A549 (cell line): ENCODE measurements at regions not wholly inside any gene's neighbourhood (a gene's known extent, or its start where the extent isn't known, plus 50 kb on each side); places are given as distances from the start of the nearest gene placed in this dataset.
"Not testable (repeated sequence)": the region's sequence is repeated elsewhere in the genome, so short reads cannot be mapped to it uniquely, and the experiment has no call there.

Experiments used
- ATAC-seq, 2 experiments: fragments of 200-7000 bp in 1 of 2; fragments of >200 bp in 1 of 2; cut with Nextera tagmentation in 1 of 2; cut with Tn5 transposase in 1 of 2; 3 replicates each; pipeline versions ENCODE4 v1.8.0 to v1.9.1; 2018 to 2020; ENCODE audit warnings: mild to moderate bottlenecking in 1 of 2, moderate library complexity in 1 of 2
- CTCF ChIA-PET: fragments of 300-600 bp; sonication (Branson Sonifier 250); formaldehyde crosslinking; extraction: SDS; loops from one replicate; lab custom pipeline; 2021; ENCODE audit warnings: antibody characterized with exemption, inconsistent platforms; lab: Yijun Ruan, JAX
- POLR2A ChIA-PET: fragments of 350-600 bp; formaldehyde crosslinking; extraction: SDS; loops from one replicate; lab custom pipeline; 2021; ENCODE audit warnings: antibody characterized with exemption, inconsistent platforms; lab: Yijun Ruan, JAX
- DNase-seq, 2 experiments: peaks; one replicate each; pipeline versions ENCODE4 v3.0.0 to v3.0.0-alpha.2; 2011 to 2016; ENCODE audit warnings: low read depth in 1 of 2, low spot score in 1 of 2
- FAIRE-seq: peaks from 2 replicates; lab custom pipeline; 2011; peaks lifted over from hg19 to GRCh38; lab: Jason Lieb, UNC
- H3K27ac ChIP-seq, 2 experiments: fragments of >200 bp; sonication (Bioruptor Twin); formaldehyde crosslinking; 3 replicates each; pipeline ENCODE4 v1.5.1; 2016 to 2017
- H3K4me1 ChIP-seq: fragments of >200 bp; sonication (Bioruptor Twin); formaldehyde crosslinking; 3 replicates; pipeline ENCODE4 v1.6.1; 2016
- H3K4me2 ChIP-seq: fragments of >200 bp; sonication (Bioruptor Twin); formaldehyde crosslinking; 3 replicates; pipeline ENCODE4 v1.6.1; 2016
- H3K4me3 ChIP-seq: fragments of >200 bp; sonication (Bioruptor Twin); formaldehyde crosslinking; 3 replicates; pipeline ENCODE4 v1.5.1; 2016
- H3K9me3 ChIP-seq: fragments of >200 bp; sonication (Bioruptor Twin); formaldehyde crosslinking; 3 replicates; pipeline ENCODE4 v1.6.1; 2016
- CBX2 ChIP-seq: fragments of 200-600 bp; sonication (generic); IDR thresholded peaks from 2 replicates; pipeline ENCODE4 v1.6.1; 2016; ENCODE audit warnings: low read depth, mild to moderate bottlenecking, borderline replicate concordance
- EHF ChIP-seq: fragments of 250-450 bp; sonication (Bioruptor Pico); IDR thresholded peaks from 2 replicates; pipeline ENCODE4 v1.5.0; 2020; ENCODE audit warnings: mild to moderate bottlenecking
- FOSL2 ChIP-seq, 2 experiments: fragments of 450-650 bp in 1 of 2; fragments of >200 bp in 1 of 2; sonication (Bioruptor Twin) in 1 of 2; formaldehyde crosslinking; IDR thresholded peaks; 2 replicates each; pipeline versions ENCODE4 v1.5.0 to v1.6.1; 2016 to 2020; ENCODE audit warnings: mild to moderate bottlenecking in 1 of 2, moderate library complexity in 1 of 2
- FOXS1 ChIP-seq: fragments of 250-450 bp; sonication (Bioruptor Pico); IDR thresholded peaks from 2 replicates; pipeline ENCODE4 v1.5.0; 2020; ENCODE audit warnings: mild to moderate bottlenecking, moderate library complexity
- HDAC2 ChIP-seq: fragments of 200-600 bp; sonication (generic); IDR thresholded peaks from 2 replicates; pipeline ENCODE4 v1.6.1; 2016
- HOXA7 ChIP-seq: fragments of 250-450 bp; sonication (Bioruptor Pico); IDR thresholded peaks from 2 replicates; pipeline ENCODE4 v1.5.0; 2020; ENCODE audit warnings: mild to moderate bottlenecking, moderate library complexity
- JUN ChIP-seq, 2 experiments: fragments of >200 bp; sonication (Bioruptor Twin); formaldehyde crosslinking; IDR thresholded peaks; 2 replicates in 1 of 2; 3 replicates in 1 of 2; pipeline ENCODE4 v1.6.1; 2016 to 2017
- MAFK ChIP-seq: fragments of 450-650 bp; IDR thresholded peaks from 2 replicates; pipeline ENCODE4 v1.6.1; 2014; ENCODE audit not compliant: partially characterized antibody
- MYC ChIP-seq: IDR thresholded peaks from 2 replicates; pipeline ENCODE4 v1.6.1; 2012; ENCODE audit warnings: mild to moderate bottlenecking, inconsistent platforms, low read length, improper control_type of control experiment, borderline replicate concordance
- NFE2L2 ChIP-seq: fragments of 150-350 bp; conservative IDR thresholded peaks from 2 replicates; pipeline ENCODE4 v1.6.1; 2014; ENCODE audit warnings: low read length
- RFX5 ChIP-seq: fragments of 450-650 bp; IDR thresholded peaks from 2 replicates; pipeline ENCODE4 v1.7.1; 2014; ENCODE audit warnings: antibody characterized with exemption, mild to moderate bottlenecking, moderate library complexity
- SMC3 ChIP-seq: fragments of >200 bp; sonication (Bioruptor Twin); formaldehyde crosslinking; IDR thresholded peaks from 3 replicates; pipeline ENCODE4 v1.6.1; 2018; ENCODE audit warnings: inconsistent platforms
- TP53 ChIP-seq: fragments of 250-450 bp; sonication (Bioruptor Pico); IDR thresholded peaks from 2 replicates; pipeline ENCODE4 v1.5.0; 2021; ENCODE audit warnings: mild to moderate bottlenecking, moderate library complexity
- ZSCAN20 ChIP-seq: fragments of 250-450 bp; sonication (Bioruptor Pico); IDR thresholded peaks from 2 replicates; pipeline ENCODE4 v1.8.0; 2022; ENCODE audit warnings: mild to moderate bottlenecking, moderate library complexity
- WGBS: methylation state at CpG from one replicate; pipeline ENCODE4 v1.1.6; 2017; ENCODE audit errors: missing lambda C conversion rate; 5-methylcytosine and 5-hydroxymethylcytosine counted together
- TF ChIP-seq, protein P1 (sequence below): fragments of 250-450 bp; sonication (Bioruptor Pico); IDR thresholded peaks from 2 replicates; pipeline ENCODE4 v1.5.0; 2020; ENCODE audit warnings: low read depth, mild to moderate bottlenecking, moderate library complexity
- TF ChIP-seq, protein P2 (sequence below): fragments of 250-450 bp; sonication (Bioruptor Pico); IDR thresholded peaks from 2 replicates; pipeline ENCODE4 v1.5.0; 2021; ENCODE audit warnings: mild to moderate bottlenecking, moderate library complexity, borderline replicate concordance

DNA sequence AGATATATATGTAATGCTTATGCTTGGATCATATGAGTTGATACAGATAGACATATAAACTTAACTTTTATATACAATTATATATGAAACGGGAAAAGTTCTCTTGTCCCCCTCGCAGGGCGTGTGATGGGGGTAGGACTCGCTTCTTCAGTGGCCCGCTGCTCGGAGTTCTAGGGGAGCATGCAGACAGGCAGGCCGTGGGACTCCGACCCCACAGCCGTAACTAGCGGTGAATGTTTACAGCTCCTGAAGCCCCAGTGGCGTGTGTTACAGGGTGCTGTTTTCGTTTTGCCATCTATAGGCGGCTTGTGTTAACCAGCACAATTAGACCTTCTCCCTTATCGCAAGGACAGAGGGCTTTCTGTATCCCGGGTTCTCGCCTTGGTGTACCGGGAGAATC, 1899.8 kb downstream of the PCDH9 start:
- DNase-seq: no peak
- ChIA-PET POLR2A (no interaction called here), CTCF (interaction anchor here (1.0 kb wide), 1 partner anchor 16 kb away, joined by 3 read pairs; no protein-coding TSS in a partner anchor)
- Histone ChIP-seq H3K4me3 (no peak overlapping the region), H3K9me3 (no peaks in the 10 kb centered on the region), H3K27ac (no peak overlapping the region), H3K4me1 (no peaks in the 10 kb centered on the region), H3K4me2 (no peak overlapping the region)
- no peak for ATAC-seq
- WGBS: 72% methylated on average over 17 of the region's 17 CpGs
- TF ChIP-seq SMC3 (no peak), TP53 (CRISPR knock-in tag) (no peak), FOSL2 (IDR thresholded peaks at IDR 0.05) (no peak), FOSL2 (CRISPR knock-in tag; IDR thresholded peaks at IDR 0.05) (no peak), CBX2 (no peak), JUN (IDR thresholded peaks at IDR 0.05) (no peak), MYC (no peak), RFX5 (no peak), MAFK (no peak), ZSCAN20 (CRISPR knock-in tag) (no peak)
- TF ChIP-seq, protein P1, sequence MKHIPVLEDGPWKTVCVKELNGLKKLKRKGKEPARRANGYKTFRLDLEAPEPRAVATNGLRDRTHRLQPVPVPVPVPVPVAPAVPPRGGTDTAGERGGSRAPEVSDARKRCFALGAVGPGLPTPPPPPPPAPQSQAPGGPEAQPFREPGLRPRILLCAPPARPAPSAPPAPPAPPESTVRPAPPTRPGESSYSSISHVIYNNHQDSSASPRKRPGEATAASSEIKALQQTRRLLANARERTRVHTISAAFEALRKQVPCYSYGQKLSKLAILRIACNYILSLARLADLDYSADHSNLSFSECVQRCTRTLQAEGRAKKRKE (CRISPR knock-in tag): no peak
- no peak for FAIRE-seq

DNA sequence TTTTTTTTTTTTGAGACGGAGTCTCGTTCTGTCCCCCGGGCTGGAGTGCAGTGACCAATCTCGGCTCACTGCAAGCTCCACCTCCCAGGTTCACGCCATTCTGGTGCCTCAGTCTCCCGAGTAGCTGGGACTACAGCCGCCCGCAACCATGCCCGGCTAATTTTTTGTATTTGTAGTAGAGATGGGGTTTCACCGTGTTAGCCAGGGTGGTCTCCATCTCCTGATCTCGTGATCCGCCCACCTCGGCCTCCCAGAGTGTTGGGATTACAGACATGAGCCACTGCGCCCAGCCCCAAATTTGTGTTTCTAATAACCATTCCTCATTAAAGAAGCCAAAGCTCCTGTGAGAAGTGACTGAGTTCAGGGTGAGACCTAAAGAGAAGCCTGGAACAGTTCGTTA, 1906.9 kb downstream of the PCDH9 start:
- H3K27ac ChIP-seq, CTCF ChIA-PET, POLR2A ChIA-PET, H3K4me3 ChIP-seq, H3K9me3 ChIP-seq, ATAC-seq, H3K4me2 ChIP-seq, H3K4me1 ChIP-seq, DNase-seq, FAIRE-seq: not testable (repeated sequence)
- WGBS: 65% methylated on average over 15 of the region's 15 CpGs

DNA sequence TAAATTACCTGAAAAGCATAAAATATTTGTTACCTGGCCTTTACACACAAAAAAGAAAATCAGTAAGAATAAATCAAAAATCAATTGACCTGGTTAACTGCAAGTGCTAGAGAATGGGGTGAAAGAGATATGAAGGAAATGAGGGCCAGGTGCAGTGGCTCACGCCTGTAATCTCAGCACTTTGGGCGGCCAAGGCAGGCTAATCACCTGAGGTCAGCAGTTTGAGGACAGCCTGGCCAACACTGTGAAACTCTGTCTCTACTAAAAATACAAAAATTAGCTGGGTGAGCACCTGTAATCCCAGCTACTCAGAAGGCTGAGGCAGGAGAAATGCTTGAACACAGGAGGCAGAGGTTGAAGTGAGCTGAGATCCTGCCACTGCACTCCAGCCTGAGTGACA, 1908.7 kb downstream of the PCDH9 start:
- CTCF ChIA-PET, FAIRE-seq, H3K4me1 ChIP-seq, H3K9me3 ChIP-seq, H3K27ac ChIP-seq, H3K4me2 ChIP-seq, POLR2A ChIA-PET, H3K4me3 ChIP-seq, DNase-seq, ATAC-seq: not testable (repeated sequence)
- 94% methylated on average over 2 of the region's 2 CpGs for WGBS

DNA sequence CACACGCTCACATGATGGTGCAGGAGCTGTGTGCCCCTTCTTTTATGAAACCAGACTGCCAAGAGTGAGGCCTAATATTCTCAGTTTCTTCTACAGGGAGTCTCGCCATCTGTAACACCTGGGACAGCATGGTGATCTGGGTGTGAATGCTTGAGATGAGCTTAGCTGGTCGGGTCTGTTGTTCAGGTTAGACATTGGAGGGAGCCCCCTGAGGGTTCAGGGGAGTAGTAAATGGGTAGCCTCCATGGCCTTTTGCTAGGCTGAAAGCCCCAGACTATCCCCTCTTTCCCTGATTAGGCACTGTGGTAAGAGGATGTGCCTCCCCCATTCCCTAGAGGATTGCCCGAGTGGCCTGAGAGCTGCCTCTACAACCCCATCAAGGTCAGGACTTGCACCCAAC, 1916.1 kb downstream of the PCDH9 start:
- 49% methylated on average over 3 of the region's 4 CpGs for WGBS
- CTCF ChIA-PET: interaction anchor here (1.0 kb wide), 1 partner anchor 17 kb away, joined by 3 read pairs; no protein-coding TSS in a partner anchor
- POLR2A ChIA-PET: no interaction called here
- FAIRE-seq (no peak), ATAC-seq (no peak), DNase-seq (no peak)
- no peak for TF ChIP-seq JUN (IDR thresholded peaks at IDR 0.05)
- TF ChIP-seq, protein P2, sequence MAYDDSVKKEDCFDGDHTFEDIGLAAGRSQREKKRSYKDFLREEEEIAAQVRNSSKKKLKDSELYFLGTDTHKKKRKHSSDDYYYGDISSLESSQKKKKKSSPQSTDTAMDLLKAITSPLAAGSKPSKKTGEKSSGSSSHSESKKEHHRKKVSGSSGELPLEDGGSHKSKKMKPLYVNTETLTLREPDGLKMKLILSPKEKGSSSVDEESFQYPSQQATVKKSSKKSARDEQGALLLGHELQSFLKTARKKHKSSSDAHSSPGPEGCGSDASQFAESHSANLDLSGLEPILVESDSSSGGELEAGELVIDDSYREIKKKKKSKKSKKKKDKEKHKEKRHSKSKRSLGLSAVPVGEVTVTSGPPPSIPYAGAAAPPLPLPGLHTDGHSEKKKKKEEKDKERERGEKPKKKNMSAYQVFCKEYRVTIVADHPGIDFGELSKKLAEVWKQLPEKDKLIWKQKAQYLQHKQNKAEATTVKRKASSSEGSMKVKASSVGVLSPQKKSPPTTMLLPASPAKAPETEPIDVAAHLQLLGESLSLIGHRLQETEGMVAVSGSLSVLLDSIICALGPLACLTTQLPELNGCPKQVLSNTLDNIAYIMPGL (CRISPR knock-in tag): no peak
- TF ChIP-seq EHF: no peak
- no peak for TF ChIP-seq FOXS1 (CRISPR knock-in tag)
- no peak for TF ChIP-seq HOXA7 (CRISPR knock-in tag)
- TF ChIP-seq HDAC2: no peak
- TF ChIP-seq FOSL2 (IDR thresholded peaks at IDR 0.05): no peak
- TF ChIP-seq FOSL2 (CRISPR knock-in tag; IDR thresholded peaks at IDR 0.05): no peak
- TF ChIP-seq NFE2L2: no peak
- Histone ChIP-seq H3K4me2 (no peak overlapping the region), H3K9me3 (no peaks in the 10 kb centered on the region), H3K4me3 (no peak overlapping the region), H3K4me1 (no peaks in the 10 kb centered on the region), H3K27ac (no peak overlapping the region)
